ENCODE measurements at regions not wholly inside any gene's neighbourhood (a gene's known extent, or its start where the extent isn't known, plus 50 kb on each side); places are given as distances from the start of the nearest gene placed in this dataset.

GRCh38 chr6:57822896-57823358 is 505.5 kb downstream of the PRIM2 start:
- no peak for TF ChIP-seq CTCF (IDR thresholded peaks at IDR 0.05)
- no peak for TF ChIP-seq REST (IDR thresholded peaks at IDR 0.05; ENCODE audit: insufficient read depth in 1 of 2, low read depth in 2 of 2, low read length in 1 of 2)
- no peak for TF ChIP-seq SIN3A (IDR thresholded peaks at IDR 0.05; ENCODE audit: borderline replicate concordance, insufficient read depth, low read depth, low read length)
- TF ChIP-seq POLR2AphosphoS5 (IDR thresholded peaks at IDR 0.05; ENCODE audit: low read depth, low read length): no peak

All from Panc1 (cell line).